SH-SY5Y (cell line): ENCODE measurements at regions not wholly inside any gene's neighbourhood (a gene's known extent, or its start where the extent isn't known, plus 50 kb on each side); places are given as distances from the start of the nearest gene placed in this dataset.

ENCODE experiments used
- GATA2 ChIP-seq: IDR thresholded peaks from 2 replicates; pipeline ENCODE4 v1.6.1; 2011; ENCODE audit warnings: mild to moderate bottlenecking, low read depth, low read length
- GATA3 ChIP-seq: IDR thresholded peaks from 2 replicates; pipeline ENCODE4 v1.6.1; 2011; ENCODE audit warnings: low read depth, mild to moderate bottlenecking, low read length, moderate library complexity

GRCh38 chr9:106621313-106622163 lies 241.4 kb upstream of the ZNF462 start:
- TF ChIP-seq GATA2 (no peak), GATA3 (no peak)
